ENCODE measurements at regions not wholly inside any gene's neighbourhood (a gene's known extent, or its start where the extent isn't known, plus 50 kb on each side); places are given as distances from the start of the nearest gene placed in this dataset.

- no peak for DNase-seq (ENCODE audit: low spot score)
Measured at GRCh38 chr9:124179196-124180071, 78.3 kb upstream of the NEK6 start.

GRCh38 chr9:124180557-124180956 lies 77.2 kb upstream of the NEK6 start:
- no peak for DNase-seq (ENCODE audit: low spot score)

GRCh38 chr9:124182741-124183140 lies 75.0 kb upstream of the NEK6 start:
- no peak for DNase-seq (ENCODE audit: low spot score)

- DNase-seq (ENCODE audit: low spot score), result no peak
Measured at GRCh38 chr9:124183772-124184171, 74.0 kb upstream of the NEK6 start.

GRCh38 chr9:124185413-124185812 lies 72.3 kb upstream of the NEK6 start:
- no peak for DNase-seq (ENCODE audit: low spot score)

GRCh38 chr9:124187311-124187710 lies 70.4 kb upstream of the NEK6 start:
- no peak for DNase-seq (ENCODE audit: low spot score)

GRCh38 chr9:124188331-124189110 lies 69.2 kb upstream of the NEK6 start:
- DNase-seq (ENCODE audit: low spot score), result no peak

- DNase-seq (ENCODE audit: low spot score), result no peak
Measured at GRCh38 chr9:124190761-124191160, 67.0 kb upstream of the NEK6 start.

- DNase-seq (ENCODE audit: low spot score), result no peak
Measured at GRCh38 chr9:124191691-124192395, 65.9 kb upstream of the NEK6 start.

GRCh38 chr9:124196814-124197176 lies 61.0 kb upstream of the NEK6 start:
- DNase-seq (ENCODE audit: low spot score), result no peak

- no peak for DNase-seq (ENCODE audit: low spot score)
Measured at GRCh38 chr9:124197177-124198095, 60.3 kb upstream of the NEK6 start.

- DNase-seq (ENCODE audit: low spot score), result no peak
Measured at GRCh38 chr9:124198331-124198730, 59.4 kb upstream of the NEK6 start.

- DNase-seq (ENCODE audit: low spot score), result no peak
Measured at GRCh38 chr9:124198948-124199347, 58.8 kb upstream of the NEK6 start.

GRCh38 chr9:124199474-124199873 lies 58.3 kb upstream of the NEK6 start:
- no peak for DNase-seq (ENCODE audit: low spot score)

GRCh38 chr9:124202447-124202971 lies 55.2 kb upstream of the NEK6 start:
- DNase-seq (ENCODE audit: low spot score), result no peak

- DNase-seq (ENCODE audit: low spot score), result no peak
Measured at GRCh38 chr9:124205686-124206352, 51.9 kb upstream of the NEK6 start.

- no peak for DNase-seq (ENCODE audit: low spot score)
Measured at GRCh38 chr9:124206391-124206790, 51.4 kb upstream of the NEK6 start.
